Suprapubic skin (tissue), 4 donors: ENCODE measurements at regions not wholly inside any gene's neighbourhood (a gene's known extent, or its start where the extent isn't known, plus 50 kb on each side); places are given as distances from the start of the nearest gene placed in this dataset.

Experiments used
- DNase-seq, 2 donors: peaks; one replicate each; pipeline ENCODE4 v3.0.0-alpha.2; 2019; ENCODE audit warnings: low spot score in 2 of 2
- H3K27ac ChIP-seq: fragments of 200-600 bp; sonication (generic); one replicate; pipeline ENCODE4 v1.5.1; 2019
- H3K27me3 ChIP-seq: fragments of 200-600 bp; sonication (generic); one replicate; pipeline ENCODE4 v1.5.1; 2019
- H3K36me3 ChIP-seq: fragments of 200-600 bp; sonication (generic); one replicate; pipeline ENCODE4 v1.5.1; 2019
- H3K4me1 ChIP-seq: fragments of 200-600 bp; sonication (generic); one replicate; pipeline ENCODE4 v1.5.1; 2019
- H3K4me3 ChIP-seq: fragments of 200-600 bp; sonication (generic); one replicate; pipeline ENCODE4 v1.5.1; 2019; ENCODE audit warnings: mild to moderate bottlenecking
- H3K9me3 ChIP-seq: fragments of 200-600 bp; sonication (generic); one replicate; pipeline ENCODE4 v1.5.1; 2019
- CTCF ChIP-seq, 2 donors: fragments of 200-600 bp in 1 of 2; fragments of 450-650 bp in 1 of 2; sonication (generic) in 1 of 2; IDR thresholded peaks; one replicate each; pipeline ENCODE4 v1.5.1; 2016 to 2019; ENCODE audit warnings: antibody characterized with exemption in 2 of 2, mild to moderate bottlenecking in 1 of 2, moderate library complexity in 1 of 2
- EP300 ChIP-seq: sonication (generic); formaldehyde crosslinking; IDR thresholded peaks from one replicate; pipeline ENCODE4 v1.6.1; 2017; ENCODE audit warnings: antibody characterized with exemption
- POLR2A ChIP-seq, 2 donors: fragments of 450-650 bp; IDR thresholded peaks; one replicate each; pipeline ENCODE4 v1.6.1; 2017; ENCODE audit warnings: antibody characterized with exemption in 2 of 2, mild to moderate bottlenecking in 2 of 2, moderate library complexity in 2 of 2
- POLR2AphosphoS5 ChIP-seq, 3 donors: sonication (generic); formaldehyde crosslinking; IDR thresholded peaks; one replicate each; pipeline ENCODE4 v1.6.1; 2017; ENCODE audit warnings: antibody characterized with exemption in 3 of 3
- WGBS: methylation state at CpG from one replicate; pipeline ENCODE4 v1.1.5; 2018; 5-methylcytosine and 5-hydroxymethylcytosine counted together

- H3K4me1 ChIP-seq = no peaks in the 10 kb centered on the region
- no peak overlapping the region for H3K4me3 ChIP-seq
- H3K9me3 ChIP-seq = no peaks in the 10 kb centered on the region
- 93% methylated on average over 2 of the region's 2 CpGs for WGBS
- H3K27ac ChIP-seq = no peak overlapping the region
- no peaks in the 10 kb centered on the region for H3K36me3 ChIP-seq
- no peak for TF ChIP-seq POLR2A (IDR thresholded peaks at IDR 0.05)
- TF ChIP-seq POLR2AphosphoS5 (IDR thresholded peaks at IDR 0.05) = no peak
- no peak for TF ChIP-seq EP300
- TF ChIP-seq CTCF (IDR thresholded peaks at IDR 0.05) = no peak
- DNase-seq = no peak
- H3K27me3 ChIP-seq = no peaks in the 10 kb centered on the region
Observed at GRCh38 chr2:144127693-144128092, 392.2 kb downstream of the ZEB2 start.

- TF ChIP-seq EP300 = no peak
- no peak for TF ChIP-seq POLR2AphosphoS5 (IDR thresholded peaks at IDR 0.05)
- no peak for TF ChIP-seq CTCF (IDR thresholded peaks at IDR 0.05)
- no peak for TF ChIP-seq POLR2A (IDR thresholded peaks at IDR 0.05)
- Histone ChIP-seq H3K4me3 (no peak overlapping the region), H3K4me1 (no peaks in the 10 kb centered on the region), H3K27me3 (no peaks in the 10 kb centered on the region), H3K9me3 (no peaks in the 10 kb centered on the region), H3K27ac (no peak overlapping the region), H3K36me3 (no peaks in the 10 kb centered on the region)
- no peak for DNase-seq
- WGBS = 87% methylated on average over 1 of the region's 1 CpG
Observed at GRCh38 chr2:144126302-144126701, 393.6 kb downstream of the ZEB2 start.

GRCh38 chr2:144125751-144126150, 394.2 kb downstream of the ZEB2 start:
- 60% methylated on average over 2 of the region's 2 CpGs for WGBS
- TF ChIP-seq POLR2AphosphoS5 (IDR thresholded peaks at IDR 0.05) (no peak), POLR2A (IDR thresholded peaks at IDR 0.05) (no peak), EP300 (no peak), CTCF (IDR thresholded peaks at IDR 0.05) (no peak)

GRCh38 chr2:144124882-144125281, 395.0 kb downstream of the ZEB2 start:
- H3K9me3 ChIP-seq = no peaks in the 10 kb centered on the region
- 97% methylated on average over 4 of the region's 4 CpGs for WGBS
- H3K36me3 ChIP-seq = no peaks in the 10 kb centered on the region
- TF ChIP-seq POLR2A (IDR thresholded peaks at IDR 0.05) = no peak
- no peak for TF ChIP-seq CTCF (IDR thresholded peaks at IDR 0.05)
- TF ChIP-seq POLR2AphosphoS5 (IDR thresholded peaks at IDR 0.05) = no peak
- TF ChIP-seq EP300 = no peak
- H3K27me3 ChIP-seq = no peaks in the 10 kb centered on the region
- H3K27ac ChIP-seq = no peak overlapping the region
- no peak overlapping the region for H3K4me3 ChIP-seq
- H3K4me1 ChIP-seq = no peaks in the 10 kb centered on the region
- DNase-seq = no peak

More at GRCh38 chr2:144125751-144126150, 394.2 kb downstream of the ZEB2 start:
- H3K36me3 ChIP-seq = no peaks in the 10 kb centered on the region
- no peaks in the 10 kb centered on the region for H3K9me3 ChIP-seq
- DNase-seq = no peak
- H3K4me1 ChIP-seq = no peaks in the 10 kb centered on the region
- H3K4me3 ChIP-seq = no peak overlapping the region
- no peaks in the 10 kb centered on the region for H3K27me3 ChIP-seq
- no peak overlapping the region for H3K27ac ChIP-seq

GRCh38 chr2:144120487-144120886, 399.4 kb downstream of the ZEB2 start:
- Histone ChIP-seq H3K27me3 (no peaks in the 10 kb centered on the region), H3K27ac (no peak overlapping the region), H3K36me3 (no peaks in the 10 kb centered on the region), H3K4me3 (no peak overlapping the region), H3K9me3 (no peaks in the 10 kb centered on the region), H3K4me1 (no peaks in the 10 kb centered on the region)
- TF ChIP-seq POLR2AphosphoS5 (IDR thresholded peaks at IDR 0.05) (no peak), CTCF (IDR thresholded peaks at IDR 0.05) (no peak), EP300 (no peak), POLR2A (IDR thresholded peaks at IDR 0.05) (no peak)
- DNase-seq = no peak
- WGBS = 91% methylated on average over 4 of the region's 4 CpGs
